CD14-positive monocyte (primary cell): ENCODE measurements at regions not wholly inside any gene's neighbourhood (a gene's known extent, or its start where the extent isn't known, plus 50 kb on each side); places are given as distances from the start of the nearest gene placed in this dataset.

Experiments used
- DNase-seq, 3 donors: peaks; one replicate each; pipeline ENCODE4 v3.0.0-alpha.2; 2011 to 2022
- H2AFZ ChIP-seq: 2 replicates; pipeline ENCODE4 v1.6.0; 2012; ENCODE audit warnings: mild to moderate bottlenecking, low read depth, low read length, inconsistent platforms; ENCODE audit not compliant: insufficient read depth, poor library complexity, severe bottlenecking
- H3K27ac ChIP-seq, 2 donors: 1 replicate in 1 of 2; 2 replicates in 1 of 2; pipeline ENCODE4 v1.5.1; 2012 to 2013; ENCODE audit warnings: low read length in 2 of 2, control low read depth in 1 of 2, inconsistent platforms in 1 of 2, low read depth in 1 of 2, mild to moderate bottlenecking in 1 of 2
- H3K27me3 ChIP-seq, 2 donors: one replicate each; pipeline versions ENCODE4 v1.6.0 to v1.6.1; 2011 to 2013; ENCODE audit warnings: low read length in 2 of 2; ENCODE audit not compliant: control insufficient read depth in 2 of 2, insufficient read depth in 2 of 2
- H3K36me3 ChIP-seq, 2 donors: replicated peaks in 1 of 2; 1 replicate in 1 of 2; 2 replicates in 1 of 2; pipeline versions ENCODE4 v1.5.1 to v1.6.1; 2012 to 2013; ENCODE audit warnings: low read length in 2 of 2, control low read depth in 1 of 2, inconsistent platforms in 1 of 2, mild to moderate bottlenecking in 1 of 2; ENCODE audit not compliant: insufficient read depth in 2 of 2, control insufficient read depth in 1 of 2
- H3K4me1 ChIP-seq, 2 donors: 1 replicate in 1 of 2; 2 replicates in 1 of 2; pipeline versions ENCODE4 v1.5.1 to v1.6.1; 2012 to 2013; ENCODE audit warnings: low read length in 2 of 2, control low read depth in 1 of 2, inconsistent platforms in 1 of 2, mild to moderate bottlenecking in 1 of 2, moderate library complexity in 1 of 2; ENCODE audit not compliant: insufficient read depth in 2 of 2, control insufficient read depth in 1 of 2
- H3K4me2 ChIP-seq: replicated peaks from 2 replicates; pipeline ENCODE3; 2012; ENCODE audit warnings: low read length, moderate library complexity, mild to moderate bottlenecking; ENCODE audit not compliant: poor library complexity, severe bottlenecking; ENCODE audit errors: extremely low read depth
- H3K4me3 ChIP-seq, 3 experiments: fragments of 200-600 bp in 1 of 3; sonication (generic) in 1 of 3; replicated peaks in 1 of 3; 1 replicate in 2 of 3; 2 replicates in 1 of 3; pipeline ENCODE4 v1.5.1; 2011 to 2013; ENCODE audit warnings: low read length in 3 of 3, mild to moderate bottlenecking in 3 of 3, control low read depth in 2 of 3, low read depth in 2 of 3, inconsistent platforms in 1 of 3, moderate library complexity in 1 of 3
- H3K79me2 ChIP-seq: 2 replicates; pipeline ENCODE4 v1.6.0; 2012; ENCODE audit warnings: mild to moderate bottlenecking, control low read depth, inconsistent platforms, low read length, moderate library complexity; ENCODE audit not compliant: insufficient read depth
- H3K9ac ChIP-seq: 2 replicates; pipeline ENCODE4 v1.6.0; 2017; ENCODE audit warnings: low read length, mild to moderate bottlenecking; ENCODE audit not compliant: insufficient read depth, poor library complexity, severe bottlenecking
- H3K9me3 ChIP-seq, 2 donors: replicated peaks in 1 of 2; 1 replicate in 1 of 2; 2 replicates in 1 of 2; pipeline versions ENCODE4 v1.5.1 to v1.6.1; 2012 to 2013; ENCODE audit warnings: low read length in 2 of 2, control low read depth in 1 of 2; ENCODE audit not compliant: control insufficient read depth in 1 of 2, insufficient read depth in 1 of 2
- H4K20me1 ChIP-seq: 2 replicates; pipeline ENCODE4 v1.6.0; 2012; ENCODE audit warnings: mild to moderate bottlenecking, low read length, control low read depth, moderate library complexity; ENCODE audit not compliant: insufficient read depth
- H3K27ac Mint-ChIP-seq, 7 donors: one replicate each; pipeline ENCODE4 v1.8.0; 2020; ENCODE audit warnings: mild to moderate bottlenecking in 7 of 7, mixed read lengths in 7 of 7, moderate library complexity in 6 of 7, inconsistent platforms in 2 of 7
- H3K27me3 Mint-ChIP-seq, 3 donors: one replicate each; pipeline ENCODE4 v1.8.0; 2021 to 2022; ENCODE audit warnings: low read depth in 3 of 3, mild to moderate bottlenecking in 3 of 3, mixed read lengths in 3 of 3, moderate library complexity in 3 of 3, inconsistent platforms in 1 of 3
- H3K36me3 Mint-ChIP-seq, 2 donors: one replicate each; pipeline ENCODE4 v1.8.0; 2020; ENCODE audit warnings: mixed read lengths in 2 of 2, inconsistent platforms in 1 of 2, mild to moderate bottlenecking in 1 of 2
- H3K4me1 Mint-ChIP-seq: one replicate; pipeline ENCODE4 v1.8.0; 2020; ENCODE audit warnings: mild to moderate bottlenecking, mixed read lengths
- H3K4me3 Mint-ChIP-seq, 2 donors: one replicate each; pipeline ENCODE4 v1.8.0; 2020; ENCODE audit warnings: mild to moderate bottlenecking in 2 of 2, mixed read lengths in 2 of 2, moderate library complexity in 1 of 2
- H3K9me3 Mint-ChIP-seq, 7 donors: one replicate each; pipeline ENCODE4 v1.8.0; 2020 to 2022; ENCODE audit warnings: mixed read lengths in 7 of 7, mild to moderate bottlenecking in 6 of 7, moderate library complexity in 6 of 7, inconsistent platforms in 2 of 7
- CTCF ChIP-seq: fragments of 200-600 bp; IDR thresholded peaks from one replicate; pipeline ENCODE4 v1.8.0; 2022; ENCODE audit warnings: antibody characterized with exemption, mild to moderate bottlenecking
- WGBS: methylation state at CpG from one replicate; pipeline ENCODE4 v1.1.5; 2013; ENCODE audit warnings: missing lambda C conversion rate; ENCODE audit not compliant: insufficient coverage; 5-methylcytosine and 5-hydroxymethylcytosine counted together
- intact Hi-C, 2 donors: fragments of 100-400 bp; cut with micrococcal nuclease; formaldehyde crosslinking; loops; one replicate each; pipeline versions ENCODE4 v1.15.0 to v1.15.1; 2023

GRCh38 chr12:126112141-126112540 is 1046.9 kb downstream of the AACS start:
- WGBS: no CpG with 5 or more reads among the region's 1 CpG
- H3K27me3 Mint-ChIP-seq: no peaks in the 10 kb centered on the region
- intact Hi-C loops: no loop called here

GRCh38 chr12:126112849-126113248 is 1047.6 kb downstream of the AACS start:
- no peaks in the 10 kb centered on the region for H3K79me2 ChIP-seq
- H3K4me1 Mint-ChIP-seq: no peaks in the 10 kb centered on the region
- no peak for DNase-seq
- no peaks in the 10 kb centered on the region for H3K9me3 ChIP-seq
- no peak overlapping the region for H3K27ac ChIP-seq
- no peaks in the 10 kb centered on the region for H4K20me1 ChIP-seq
- 83% methylated on average over 1 of the region's 1 CpG for WGBS
- H3K4me2 ChIP-seq: no peak overlapping the region
- H3K9me3 Mint-ChIP-seq: peaks cover 0 to 4% (median 0%) of the 10 kb centered on the region in 7 donors
- no peaks in the 10 kb centered on the region for H3K27me3 Mint-ChIP-seq
- H3K27ac Mint-ChIP-seq: no peak overlapping the region
- H3K9ac ChIP-seq: no peak overlapping the region
- H2AFZ ChIP-seq: no peak overlapping the region
- no peak for TF ChIP-seq CTCF
- H3K4me3 ChIP-seq: no peak overlapping the region
- no peaks in the 10 kb centered on the region for H3K4me1 ChIP-seq
- H3K27me3 ChIP-seq: no peaks in the 10 kb centered on the region
- H3K4me3 Mint-ChIP-seq: no peak overlapping the region
- no peaks in the 10 kb centered on the region for H3K36me3 Mint-ChIP-seq
- intact Hi-C loops: no loop called here
- H3K36me3 ChIP-seq: no peaks in the 10 kb centered on the region

More at GRCh38 chr12:126112141-126112540, 1046.9 kb downstream of the AACS start:
- Mint-ChIP-seq H3K4me3 (no peak overlapping the region), H3K9me3 (peaks cover 0 to 4% (median 2%) of the 10 kb centered on the region in 7 donors), H3K36me3 (no peaks in the 10 kb centered on the region), H3K4me1 (no peaks in the 10 kb centered on the region), H3K27ac (no peak overlapping the region)
- H3K36me3 ChIP-seq: no peaks in the 10 kb centered on the region
- TF ChIP-seq CTCF: no peak
- H3K9me3 ChIP-seq: no peaks in the 10 kb centered on the region
- no peaks in the 10 kb centered on the region for H3K4me1 ChIP-seq
- H2AFZ ChIP-seq: no peak overlapping the region
- no peaks in the 10 kb centered on the region for H3K79me2 ChIP-seq
- no peak overlapping the region for H3K4me3 ChIP-seq
- no peak for DNase-seq
- H3K4me2 ChIP-seq: no peak overlapping the region
- H3K27me3 ChIP-seq: no peaks in the 10 kb centered on the region
- no peaks in the 10 kb centered on the region for H4K20me1 ChIP-seq
- no peak overlapping the region for H3K27ac ChIP-seq
- H3K9ac ChIP-seq: no peak overlapping the region
